Progenitor cell of endocrine pancreas (in vitro differentiated cells): ENCODE measurements at regions not wholly inside any gene's neighbourhood (a gene's known extent, or its start where the extent isn't known, plus 50 kb on each side); places are given as distances from the start of the nearest gene placed in this dataset.

Experiments
- DNase-seq: peaks from one replicate; pipeline ENCODE4 v3.0.0; 2021; ENCODE audit warnings: low spot score; ENCODE audit not compliant: unreplicated experiment
- H3K27ac Mint-ChIP-seq: 2 replicates; pipeline ENCODE4 v1.8.0; 2021; ENCODE audit warnings: mild to moderate bottlenecking, moderate library complexity, mixed read lengths
- H3K27me3 Mint-ChIP-seq: 2 replicates; pipeline ENCODE4 v1.8.0; 2021; ENCODE audit warnings: mixed read lengths
- H3K36me3 Mint-ChIP-seq: 2 replicates; pipeline ENCODE4 v1.8.0; 2022; ENCODE audit warnings: mixed read lengths; ENCODE audit not compliant: insufficient read depth
- H3K4me1 Mint-ChIP-seq: 2 replicates; pipeline ENCODE4 v1.8.0; 2021; ENCODE audit warnings: low read depth, mixed read lengths
- H3K4me3 Mint-ChIP-seq: 2 replicates; pipeline ENCODE4 v1.8.0; 2021; ENCODE audit warnings: low read depth, mild to moderate bottlenecking, moderate library complexity, mixed read lengths
- H3K9me3 Mint-ChIP-seq: 2 replicates; pipeline ENCODE4 v1.8.0; 2021; ENCODE audit warnings: low read depth, mixed read lengths
- TF ChIP-seq, protein P1 (sequence below): fragments of 200-600 bp; sonication (generic); IDR thresholded peaks from one replicate; pipeline ENCODE4 v1.5.0; 2021; ENCODE audit warnings: antibody characterized with exemption, mild to moderate bottlenecking; ENCODE audit not compliant: unreplicated experiment

DNA sequence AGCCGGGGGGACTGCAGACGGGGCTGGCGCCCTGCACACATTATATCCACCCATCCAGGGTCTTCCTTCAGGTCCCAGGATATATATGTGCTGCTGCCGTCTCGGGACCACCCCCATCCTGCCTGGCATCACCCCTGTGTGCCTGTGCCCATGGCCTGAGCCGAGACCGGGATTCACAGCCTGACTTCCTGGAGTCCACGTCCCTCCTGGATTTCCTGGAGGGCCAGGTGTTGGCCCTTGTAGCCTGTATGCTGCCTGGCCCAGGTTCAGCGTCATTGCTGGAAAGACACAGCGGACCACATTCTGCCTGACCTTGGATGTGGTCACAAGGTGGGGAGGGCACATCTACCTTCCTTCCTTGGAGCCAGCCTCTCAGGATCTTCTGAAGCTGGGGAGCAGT lies 551.1 kb downstream of the BRD1 start:
- peaks cover 6% of the 10 kb centered on the region for H3K27me3 Mint-ChIP-seq
- TF ChIP-seq, protein P1, sequence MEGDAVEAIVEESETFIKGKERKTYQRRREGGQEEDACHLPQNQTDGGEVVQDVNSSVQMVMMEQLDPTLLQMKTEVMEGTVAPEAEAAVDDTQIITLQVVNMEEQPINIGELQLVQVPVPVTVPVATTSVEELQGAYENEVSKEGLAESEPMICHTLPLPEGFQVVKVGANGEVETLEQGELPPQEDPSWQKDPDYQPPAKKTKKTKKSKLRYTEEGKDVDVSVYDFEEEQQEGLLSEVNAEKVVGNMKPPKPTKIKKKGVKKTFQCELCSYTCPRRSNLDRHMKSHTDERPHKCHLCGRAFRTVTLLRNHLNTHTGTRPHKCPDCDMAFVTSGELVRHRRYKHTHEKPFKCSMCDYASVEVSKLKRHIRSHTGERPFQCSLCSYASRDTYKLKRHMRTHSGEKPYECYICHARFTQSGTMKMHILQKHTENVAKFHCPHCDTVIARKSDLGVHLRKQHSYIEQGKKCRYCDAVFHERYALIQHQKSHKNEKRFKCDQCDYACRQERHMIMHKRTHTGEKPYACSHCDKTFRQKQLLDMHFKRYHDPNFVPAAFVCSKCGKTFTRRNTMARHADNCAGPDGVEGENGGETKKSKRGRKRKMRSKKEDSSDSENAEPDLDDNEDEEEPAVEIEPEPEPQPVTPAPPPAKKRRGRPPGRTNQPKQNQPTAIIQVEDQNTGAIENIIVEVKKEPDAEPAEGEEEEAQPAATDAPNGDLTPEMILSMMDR = no peak
- H3K36me3 Mint-ChIP-seq = no peaks in the 10 kb centered on the region
- H3K4me1 Mint-ChIP-seq = peaks cover 4% of the 10 kb centered on the region
- H3K4me3 Mint-ChIP-seq = no peak overlapping the region
- H3K9me3 Mint-ChIP-seq = no peaks in the 10 kb centered on the region
- H3K27ac Mint-ChIP-seq = no peak overlapping the region
- DNase-seq = no peak

DNA sequence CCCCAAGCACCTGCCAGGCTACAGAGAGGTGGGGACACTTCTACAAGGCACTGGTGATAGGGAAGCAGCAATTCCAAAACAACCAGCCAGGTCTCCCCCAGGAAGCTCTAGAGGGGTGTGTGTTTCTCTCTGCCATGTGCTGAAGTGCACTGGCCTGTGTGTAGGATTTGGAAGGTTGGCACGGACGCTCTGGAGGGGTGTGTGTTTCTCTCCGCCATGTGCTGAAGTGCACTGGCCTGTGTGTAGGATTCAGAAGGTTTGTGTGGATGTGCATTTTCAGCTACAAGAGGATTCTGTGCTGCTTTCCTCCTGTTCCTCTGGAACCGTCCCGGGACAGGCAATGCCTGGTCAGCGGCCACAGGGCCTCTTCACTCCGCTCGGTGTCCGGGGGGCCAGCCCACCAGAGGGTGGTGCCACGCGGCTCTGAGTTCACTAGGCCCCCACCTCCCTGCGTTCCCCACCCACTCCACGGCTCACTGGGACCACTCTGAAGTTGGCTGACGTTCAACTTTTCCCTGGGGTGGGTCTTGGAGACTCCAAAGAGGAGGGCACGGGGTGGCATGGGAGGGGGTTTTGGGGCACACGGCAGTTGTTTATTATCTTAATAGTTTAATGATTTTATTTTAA lies 552.8 kb downstream of the BRD1 start:
- DNase-seq = no peak
- no peaks in the 10 kb centered on the region for H3K4me1 Mint-ChIP-seq
- TF ChIP-seq, protein P1 = no peak
- H3K27ac Mint-ChIP-seq = no peak overlapping the region
- H3K36me3 Mint-ChIP-seq = no peaks in the 10 kb centered on the region
- no peak overlapping the region for H3K4me3 Mint-ChIP-seq
- peaks cover 5% of the 10 kb centered on the region for H3K27me3 Mint-ChIP-seq
- H3K9me3 Mint-ChIP-seq = no peaks in the 10 kb centered on the region

DNA sequence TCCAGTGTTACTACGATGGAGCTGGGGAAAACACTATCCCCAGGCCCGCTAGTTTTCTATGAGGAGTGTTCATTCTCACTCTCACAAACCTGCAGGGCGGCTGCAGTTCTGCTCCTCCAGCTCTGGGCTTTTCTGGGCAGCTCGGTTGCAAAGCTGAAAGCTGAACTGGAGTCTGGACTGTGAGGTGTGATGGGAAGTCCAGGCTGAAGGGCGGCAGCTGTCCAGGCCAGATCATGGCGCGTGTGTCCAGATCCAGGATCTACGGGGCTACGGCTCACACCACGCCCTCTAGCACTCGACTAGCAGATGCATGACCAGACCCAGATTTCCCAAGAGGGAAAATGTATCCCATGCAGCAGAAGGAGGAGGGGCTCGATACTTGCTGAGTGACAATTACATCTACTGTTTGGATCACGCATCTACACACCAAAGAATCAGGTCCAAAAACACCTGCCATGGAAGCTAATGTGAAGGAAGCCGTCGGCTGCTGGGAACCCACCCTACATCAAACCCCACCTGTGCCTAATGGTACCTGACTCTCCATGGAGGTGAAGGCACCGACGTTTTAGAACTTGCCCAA lies 555.0 kb downstream of the BRD1 start:
- Mint-ChIP-seq H3K4me3 (no peak overlapping the region), H3K4me1 (peaks cover 4% of the 10 kb centered on the region), H3K27ac (no peak overlapping the region), H3K27me3 (peaks cover 25% of the 10 kb centered on the region), H3K36me3 (no peaks in the 10 kb centered on the region), H3K9me3 (no peaks in the 10 kb centered on the region)
- TF ChIP-seq, protein P1 = no peak
- DNase-seq = no peak

DNA sequence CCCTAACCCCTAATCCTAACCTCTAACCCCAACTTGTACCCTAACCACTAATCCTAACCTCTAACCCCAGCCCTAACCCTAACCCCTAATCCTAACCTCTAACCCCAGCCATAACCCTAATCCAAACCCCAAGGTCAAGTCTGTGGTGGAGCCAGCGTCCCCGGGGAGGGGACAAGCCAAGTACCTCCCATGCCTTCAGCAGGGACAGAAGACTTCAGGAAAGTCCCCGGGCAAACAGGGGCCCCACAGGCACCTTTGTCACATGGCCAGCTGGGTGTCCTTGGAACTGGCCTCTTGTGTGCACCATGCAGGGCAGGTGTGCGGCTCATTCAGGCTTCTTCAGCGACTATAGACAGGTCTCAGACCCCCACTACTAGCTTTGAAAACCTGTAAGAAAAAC lies 555.8 kb downstream of the BRD1 start:
- TF ChIP-seq, protein P1 = no peak
- H3K27me3 Mint-ChIP-seq = peaks cover 30% of the 10 kb centered on the region
- no peak overlapping the region for H3K4me3 Mint-ChIP-seq
- no peaks in the 10 kb centered on the region for H3K36me3 Mint-ChIP-seq
- H3K27ac Mint-ChIP-seq = no peak overlapping the region
- H3K4me1 Mint-ChIP-seq = peaks cover 4% of the 10 kb centered on the region
- DNase-seq = no peak
- H3K9me3 Mint-ChIP-seq = no peaks in the 10 kb centered on the region

DNA sequence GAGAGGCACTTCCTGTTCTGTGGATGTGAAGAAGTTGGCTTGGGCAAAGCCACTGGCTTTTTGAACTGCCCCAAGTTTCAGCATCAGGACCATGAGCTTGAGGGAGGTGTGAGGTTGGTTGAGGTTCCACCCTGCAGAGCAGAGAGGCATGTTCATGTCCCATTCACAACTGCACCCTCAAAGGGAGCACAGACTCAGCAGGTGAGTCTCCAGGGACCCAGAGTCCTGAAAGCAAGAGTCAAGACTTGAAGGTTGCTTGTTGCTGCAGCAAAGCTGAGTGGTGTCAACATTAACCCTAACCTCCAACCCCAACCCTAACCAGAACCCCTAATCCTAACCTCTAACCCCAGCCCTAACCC lies 556.3 kb downstream of the BRD1 start:
- no peaks in the 10 kb centered on the region for H3K9me3 Mint-ChIP-seq

More for the DNA sequence above, 556.3 kb downstream of the BRD1 start:
- TF ChIP-seq, protein P1 = no peak
- Mint-ChIP-seq H3K27me3 (peaks cover 33% of the 10 kb centered on the region), H3K36me3 (no peaks in the 10 kb centered on the region), H3K4me1 (peaks cover 4% of the 10 kb centered on the region), H3K4me3 (no peak overlapping the region), H3K27ac (no peak overlapping the region)
- DNase-seq = no peak
